ENCODE measurements at regions not wholly inside any gene's neighbourhood (a gene's known extent, or its start where the extent isn't known, plus 50 kb on each side); places are given as distances from the start of the nearest gene placed in this dataset.
"Not testable (repeated sequence)": the region's sequence is repeated elsewhere in the genome, so short reads cannot be mapped to it uniquely, and the experiment has no call there.

GRCh38 chr18:25560369-25560768 lies 208.4 kb upstream of the ZNF521 start:
- Histone ChIP-seq H3K9ac (ENCODE audit: low read length) (no peak overlapping the region), H3K27me3 (ENCODE audit: control insufficient read depth, insufficient read depth, low read length) (no peaks in the 10 kb centered on the region), H3K36me3 (ENCODE audit: control insufficient read depth, insufficient read depth, low read length) (no peaks in the 10 kb centered on the region), H3K27ac (ENCODE audit: low read depth, low read length) (no peak overlapping the region), H3K4me1 (ENCODE audit: control insufficient read depth, insufficient read depth, low read length) (no peaks in the 10 kb centered on the region), H3K4me3 (ENCODE audit: low read length) (no peak overlapping the region)

GRCh38 chr18:25557011-25557410 lies 205.0 kb upstream of the ZNF521 start:
- Histone ChIP-seq H3K27me3 (ENCODE audit: control insufficient read depth, insufficient read depth, low read length) (no peaks in the 10 kb centered on the region), H3K9ac (ENCODE audit: low read length) (no peak overlapping the region), H3K27ac (ENCODE audit: low read depth, low read length) (no peak overlapping the region)

GRCh38 chr18:25553631-25554263 lies 201.8 kb upstream of the ZNF521 start:
- no peak overlapping the region for H3K9ac ChIP-seq (ENCODE audit: low read length)
- peaks cover 3% of the 10 kb centered on the region for H3K4me1 ChIP-seq (ENCODE audit: control insufficient read depth, insufficient read depth, low read length)
- no peak overlapping the region for H3K4me3 ChIP-seq (ENCODE audit: low read length)
- no peaks in the 10 kb centered on the region for H3K27me3 ChIP-seq (ENCODE audit: control insufficient read depth, insufficient read depth, low read length)
- no peaks in the 10 kb centered on the region for H3K36me3 ChIP-seq (ENCODE audit: control insufficient read depth, insufficient read depth, low read length)
- H3K27ac ChIP-seq (ENCODE audit: low read depth, low read length), result no peak overlapping the region

More at GRCh38 chr18:25557011-25557410, 205.0 kb upstream of the ZNF521 start:
- H3K36me3 ChIP-seq (ENCODE audit: control insufficient read depth, insufficient read depth, low read length), result no peaks in the 10 kb centered on the region
- no peaks in the 10 kb centered on the region for H3K4me1 ChIP-seq (ENCODE audit: control insufficient read depth, insufficient read depth, low read length)
- H3K4me3 ChIP-seq (ENCODE audit: low read length), result no peak overlapping the region

GRCh38 chr18:25544546-25545287 lies 192.8 kb upstream of the ZNF521 start:
- Histone ChIP-seq H3K4me1 (ENCODE audit: control insufficient read depth, insufficient read depth, low read length) (peaks cover 3% of the 10 kb centered on the region), H3K4me3 (ENCODE audit: low read length) (no peak overlapping the region), H3K9ac (ENCODE audit: low read length) (no peak overlapping the region), H3K36me3 (ENCODE audit: control insufficient read depth, insufficient read depth, low read length) (no peaks in the 10 kb centered on the region), H3K27ac (ENCODE audit: low read depth, low read length) (no peak overlapping the region), H3K27me3 (ENCODE audit: control insufficient read depth, insufficient read depth, low read length) (no peaks in the 10 kb centered on the region)

- Histone ChIP-seq H3K27me3 (ENCODE audit: control insufficient read depth, insufficient read depth, low read length) (no peaks in the 10 kb centered on the region), H3K4me1 (ENCODE audit: control insufficient read depth, insufficient read depth, low read length) (no peaks in the 10 kb centered on the region), H3K36me3 (ENCODE audit: control insufficient read depth, insufficient read depth, low read length) (no peaks in the 10 kb centered on the region)
These were observed 186.4 kb upstream of the ZNF521 start for GRCh38 chr18:25538175-25538922.

GRCh38 chr18:25535495-25535894 lies 183.5 kb upstream of the ZNF521 start:
- no peak overlapping the region for H3K4me3 ChIP-seq (ENCODE audit: low read length)
- H3K36me3 ChIP-seq (ENCODE audit: control insufficient read depth, insufficient read depth, low read length), result no peaks in the 10 kb centered on the region
- no peak overlapping the region for H3K27ac ChIP-seq (ENCODE audit: low read depth, low read length)
- no peaks in the 10 kb centered on the region for H3K4me1 ChIP-seq (ENCODE audit: control insufficient read depth, insufficient read depth, low read length)
- no peaks in the 10 kb centered on the region for H3K27me3 ChIP-seq (ENCODE audit: control insufficient read depth, insufficient read depth, low read length)
- H3K9ac ChIP-seq (ENCODE audit: low read length), result no peak overlapping the region

More at GRCh38 chr18:25538175-25538922, 186.4 kb upstream of the ZNF521 start:
- H3K4me3 ChIP-seq (ENCODE audit: low read length), result no peak overlapping the region
- no peak overlapping the region for H3K9ac ChIP-seq (ENCODE audit: low read length)
- H3K27ac ChIP-seq (ENCODE audit: low read depth, low read length), result no peak overlapping the region

GRCh38 chr18:25534401-25534800 lies 182.4 kb upstream of the ZNF521 start:
- no peaks in the 10 kb centered on the region for H3K27me3 ChIP-seq (ENCODE audit: control insufficient read depth, insufficient read depth, low read length)
- no peak overlapping the region for H3K9ac ChIP-seq (ENCODE audit: low read length)
- no peaks in the 10 kb centered on the region for H3K4me1 ChIP-seq (ENCODE audit: control insufficient read depth, insufficient read depth, low read length)
- no peaks in the 10 kb centered on the region for H3K36me3 ChIP-seq (ENCODE audit: control insufficient read depth, insufficient read depth, low read length)
- H3K27ac ChIP-seq (ENCODE audit: low read depth, low read length), result no peak overlapping the region
- no peak overlapping the region for H3K4me3 ChIP-seq (ENCODE audit: low read length)

- Histone ChIP-seq H3K27me3 (ENCODE audit: control insufficient read depth, insufficient read depth, low read length) (no peaks in the 10 kb centered on the region), H3K36me3 (ENCODE audit: control insufficient read depth, insufficient read depth, low read length) (no peaks in the 10 kb centered on the region), H3K9ac (ENCODE audit: low read length) (no peak overlapping the region), H3K4me3 (ENCODE audit: low read length) (no peak overlapping the region), H3K4me1 (ENCODE audit: control insufficient read depth, insufficient read depth, low read length) (no peaks in the 10 kb centered on the region), H3K27ac (ENCODE audit: low read depth, low read length) (no peak overlapping the region)
These were observed 181.3 kb upstream of the ZNF521 start for GRCh38 chr18:25533218-25533617.

- Histone ChIP-seq H3K27me3 (ENCODE audit: control insufficient read depth, insufficient read depth, low read length) (no peaks in the 10 kb centered on the region), H3K4me3 (ENCODE audit: low read length) (no peak overlapping the region), H3K36me3 (ENCODE audit: control insufficient read depth, insufficient read depth, low read length) (no peaks in the 10 kb centered on the region), H3K4me1 (ENCODE audit: control insufficient read depth, insufficient read depth, low read length) (no peaks in the 10 kb centered on the region), H3K27ac (ENCODE audit: low read depth, low read length) (no peak overlapping the region), H3K9ac (ENCODE audit: low read length) (no peak overlapping the region)
These were observed 179.2 kb upstream of the ZNF521 start for GRCh38 chr18:25531207-25531606.

GRCh38 chr18:25525789-25526188 lies 173.8 kb upstream of the ZNF521 start:
- H3K36me3 ChIP-seq (ENCODE audit: control insufficient read depth, insufficient read depth, low read length); H3K4me1 ChIP-seq (ENCODE audit: control insufficient read depth, insufficient read depth, low read length); H3K4me3 ChIP-seq (ENCODE audit: low read length); H3K9ac ChIP-seq (ENCODE audit: low read length); H3K27me3 ChIP-seq (ENCODE audit: control insufficient read depth, insufficient read depth, low read length); H3K27ac ChIP-seq (ENCODE audit: low read depth, low read length): not testable (repeated sequence)

GRCh38 chr18:25518716-25519053 lies 166.7 kb upstream of the ZNF521 start:
- Histone ChIP-seq H3K27ac (ENCODE audit: low read depth, low read length) (no peak overlapping the region), H3K4me3 (ENCODE audit: low read length) (no peak overlapping the region)

GRCh38 chr18:25517881-25518715 lies 166.1 kb upstream of the ZNF521 start:
- no peaks in the 10 kb centered on the region for H3K4me1 ChIP-seq (ENCODE audit: control insufficient read depth, insufficient read depth, low read length)
- no peak overlapping the region for H3K9ac ChIP-seq (ENCODE audit: low read length)
- H3K27ac ChIP-seq (ENCODE audit: low read depth, low read length), result no peak overlapping the region
- no peak overlapping the region for H3K4me3 ChIP-seq (ENCODE audit: low read length)
- no peaks in the 10 kb centered on the region for H3K27me3 ChIP-seq (ENCODE audit: control insufficient read depth, insufficient read depth, low read length)
- H3K36me3 ChIP-seq (ENCODE audit: control insufficient read depth, insufficient read depth, low read length), result no peaks in the 10 kb centered on the region

More at GRCh38 chr18:25518716-25519053, 166.7 kb upstream of the ZNF521 start:
- Histone ChIP-seq H3K9ac (ENCODE audit: low read length) (no peak overlapping the region), H3K27me3 (ENCODE audit: control insufficient read depth, insufficient read depth, low read length) (no peaks in the 10 kb centered on the region), H3K36me3 (ENCODE audit: control insufficient read depth, insufficient read depth, low read length) (no peaks in the 10 kb centered on the region), H3K4me1 (ENCODE audit: control insufficient read depth, insufficient read depth, low read length) (no peaks in the 10 kb centered on the region)
